HEK293T (cell line): ENCODE measurements at regions not wholly inside any gene's neighbourhood (a gene's known extent, or its start where the extent isn't known, plus 50 kb on each side); places are given as distances from the start of the nearest gene placed in this dataset.

ENCODE experiments used
- ARNT ChIP-seq: fragments of 450-650 bp; IDR thresholded peaks from 2 replicates; pipeline ENCODE4 v1.6.1; 2017; ENCODE audit warnings: mild to moderate bottlenecking
- BHLHE40 ChIP-seq: fragments of 450-650 bp; IDR thresholded peaks from 2 replicates; pipeline ENCODE4 v1.6.1; 2016; ENCODE audit warnings: mild to moderate bottlenecking, moderate library complexity, borderline replicate concordance
- ELF4 ChIP-seq: fragments of 450-650 bp; IDR thresholded peaks from 2 replicates; pipeline ENCODE4 v1.6.1; 2017; ENCODE audit warnings: antibody characterized with exemption
- FOXA1 ChIP-seq: fragments of 450-650 bp; IDR thresholded peaks from 2 replicates; pipeline ENCODE4 v1.6.1; 2016; ENCODE audit warnings: mild to moderate bottlenecking
- FOXK2 ChIP-seq: fragments of 450-650 bp; IDR thresholded peaks from 2 replicates; pipeline ENCODE4 v1.6.1; 2016; ENCODE audit warnings: mild to moderate bottlenecking
- FOXM1 ChIP-seq: fragments of 450-650 bp; IDR thresholded peaks from 2 replicates; pipeline ENCODE4 v1.6.1; 2017; ENCODE audit warnings: mild to moderate bottlenecking, borderline replicate concordance
- HDGF ChIP-seq: fragments of 450-650 bp; IDR thresholded peaks from 2 replicates; pipeline ENCODE4 v1.6.1; 2017; ENCODE audit warnings: antibody characterized with exemption, borderline replicate concordance
- LEF1 ChIP-seq: fragments of 450-650 bp; IDR thresholded peaks from 2 replicates; pipeline ENCODE4 v1.6.1; 2017; ENCODE audit warnings: mild to moderate bottlenecking, borderline replicate concordance
- SP1 ChIP-seq: fragments of 450-650 bp; IDR thresholded peaks from 2 replicates; pipeline ENCODE4 v1.6.1; 2017
- TARDBP ChIP-seq: fragments of 450-650 bp; IDR thresholded peaks from 2 replicates; pipeline ENCODE4 v1.6.1; 2016

DNA sequence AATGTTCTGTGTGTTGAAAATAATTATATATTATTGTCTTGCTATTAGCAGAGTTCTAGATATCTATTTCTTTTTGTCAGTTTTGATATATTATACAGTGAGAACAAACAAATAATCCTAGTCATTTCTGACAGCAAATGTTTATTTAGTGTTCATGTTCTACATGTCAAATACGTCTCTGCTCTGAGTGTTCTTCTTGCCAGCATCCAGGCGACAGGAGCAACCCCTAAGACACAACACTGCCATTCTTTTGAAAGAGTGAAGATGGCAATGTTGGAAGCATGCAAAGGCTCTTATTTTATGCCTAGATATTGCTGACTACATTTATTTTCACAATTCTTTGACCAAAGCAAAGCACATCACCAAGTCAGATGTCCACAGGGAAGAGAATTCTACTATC is 1556.6 kb upstream of the TMEFF2 start:
- TF ChIP-seq SP1: no peak
- TF ChIP-seq BHLHE40: no peak
- TF ChIP-seq ARNT: no peak
- TF ChIP-seq ELF4: no peak
- no peak for TF ChIP-seq TARDBP
- TF ChIP-seq LEF1: no peak
- TF ChIP-seq FOXM1: no peak
- TF ChIP-seq HDGF: no peak
- no peak for TF ChIP-seq FOXA1
- no peak for TF ChIP-seq FOXK2
